ENCODE measurements at regions not wholly inside any gene's neighbourhood (a gene's known extent, or its start where the extent isn't known, plus 50 kb on each side); places are given as distances from the start of the nearest gene placed in this dataset.

DNA sequence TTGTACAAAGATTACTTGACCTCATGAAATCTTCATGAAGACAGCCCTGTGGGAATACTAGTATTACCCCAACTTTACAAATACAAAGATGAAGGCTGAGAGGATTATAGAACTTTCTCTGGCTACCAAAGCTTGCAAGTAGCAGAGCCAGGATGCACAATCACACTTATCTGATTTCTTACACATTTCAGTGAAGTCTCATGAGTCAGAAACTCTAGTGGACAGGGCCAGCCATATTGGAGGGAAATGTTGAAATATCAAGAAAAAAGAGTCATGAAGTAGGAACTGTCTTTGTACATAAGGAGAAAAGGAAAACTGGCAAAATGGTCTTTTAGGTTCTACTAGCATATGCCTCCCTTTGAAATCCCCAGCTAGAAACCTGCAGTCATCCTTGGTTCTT is 369.6 kb upstream of the WWC1 start:
- TF ChIP-seq POLR2A (IDR thresholded peaks at IDR 0.05), result no peak
- TF ChIP-seq, protein P1, sequence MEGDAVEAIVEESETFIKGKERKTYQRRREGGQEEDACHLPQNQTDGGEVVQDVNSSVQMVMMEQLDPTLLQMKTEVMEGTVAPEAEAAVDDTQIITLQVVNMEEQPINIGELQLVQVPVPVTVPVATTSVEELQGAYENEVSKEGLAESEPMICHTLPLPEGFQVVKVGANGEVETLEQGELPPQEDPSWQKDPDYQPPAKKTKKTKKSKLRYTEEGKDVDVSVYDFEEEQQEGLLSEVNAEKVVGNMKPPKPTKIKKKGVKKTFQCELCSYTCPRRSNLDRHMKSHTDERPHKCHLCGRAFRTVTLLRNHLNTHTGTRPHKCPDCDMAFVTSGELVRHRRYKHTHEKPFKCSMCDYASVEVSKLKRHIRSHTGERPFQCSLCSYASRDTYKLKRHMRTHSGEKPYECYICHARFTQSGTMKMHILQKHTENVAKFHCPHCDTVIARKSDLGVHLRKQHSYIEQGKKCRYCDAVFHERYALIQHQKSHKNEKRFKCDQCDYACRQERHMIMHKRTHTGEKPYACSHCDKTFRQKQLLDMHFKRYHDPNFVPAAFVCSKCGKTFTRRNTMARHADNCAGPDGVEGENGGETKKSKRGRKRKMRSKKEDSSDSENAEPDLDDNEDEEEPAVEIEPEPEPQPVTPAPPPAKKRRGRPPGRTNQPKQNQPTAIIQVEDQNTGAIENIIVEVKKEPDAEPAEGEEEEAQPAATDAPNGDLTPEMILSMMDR (IDR thresholded peaks at IDR 0.05), result no peak
